ENCODE measurements at regions not wholly inside any gene's neighbourhood (a gene's known extent, or its start where the extent isn't known, plus 50 kb on each side); places are given as distances from the start of the nearest gene placed in this dataset.

DNA sequence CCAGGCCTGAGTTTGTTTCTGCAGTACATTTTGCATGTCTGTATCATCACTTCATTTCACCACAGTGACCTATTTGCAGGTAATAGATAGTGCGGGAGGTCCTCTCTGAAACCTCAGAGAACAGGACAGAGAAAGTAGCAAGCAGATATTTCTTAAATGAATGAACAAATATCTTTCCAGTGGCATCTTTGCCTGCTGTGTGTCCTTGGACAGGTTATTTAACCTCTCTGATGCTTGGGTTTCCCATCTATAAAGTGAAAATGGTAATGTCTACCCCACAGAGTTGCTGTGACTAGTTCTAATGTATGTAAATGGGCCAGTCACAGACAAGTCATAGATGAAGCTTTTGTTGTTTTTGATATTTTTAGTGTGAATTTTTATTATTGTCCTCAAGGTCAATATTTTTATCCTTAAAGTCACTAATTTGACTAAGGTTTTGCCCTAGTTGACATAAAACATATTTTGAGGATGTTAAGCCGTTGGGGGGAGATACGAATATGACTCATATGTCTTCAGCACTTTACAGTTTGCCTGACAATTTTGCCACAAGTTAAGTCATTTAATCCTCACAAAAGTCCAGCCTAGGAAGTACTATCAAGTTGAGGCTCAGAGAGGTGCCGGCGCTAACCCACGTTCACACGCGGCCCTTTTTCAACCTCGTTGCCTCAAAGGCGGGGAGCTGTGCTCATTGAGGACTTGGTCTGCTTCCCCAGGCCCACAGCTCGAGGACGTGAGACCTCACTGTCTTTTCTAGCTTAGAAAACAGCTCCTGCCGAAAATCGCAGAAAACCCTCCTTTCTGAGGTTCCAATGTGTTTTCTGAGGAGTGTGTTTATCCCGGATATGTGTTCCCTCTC is 126.7 kb upstream of the STX18 start:
- DNase-seq (ENCODE audit: extremely low read depth, low read depth), result no peak
- no peak overlapping the region for H3K4me3 ChIP-seq (replicated peaks; ENCODE audit: low read depth, low read length)
- TF ChIP-seq, protein P1, sequence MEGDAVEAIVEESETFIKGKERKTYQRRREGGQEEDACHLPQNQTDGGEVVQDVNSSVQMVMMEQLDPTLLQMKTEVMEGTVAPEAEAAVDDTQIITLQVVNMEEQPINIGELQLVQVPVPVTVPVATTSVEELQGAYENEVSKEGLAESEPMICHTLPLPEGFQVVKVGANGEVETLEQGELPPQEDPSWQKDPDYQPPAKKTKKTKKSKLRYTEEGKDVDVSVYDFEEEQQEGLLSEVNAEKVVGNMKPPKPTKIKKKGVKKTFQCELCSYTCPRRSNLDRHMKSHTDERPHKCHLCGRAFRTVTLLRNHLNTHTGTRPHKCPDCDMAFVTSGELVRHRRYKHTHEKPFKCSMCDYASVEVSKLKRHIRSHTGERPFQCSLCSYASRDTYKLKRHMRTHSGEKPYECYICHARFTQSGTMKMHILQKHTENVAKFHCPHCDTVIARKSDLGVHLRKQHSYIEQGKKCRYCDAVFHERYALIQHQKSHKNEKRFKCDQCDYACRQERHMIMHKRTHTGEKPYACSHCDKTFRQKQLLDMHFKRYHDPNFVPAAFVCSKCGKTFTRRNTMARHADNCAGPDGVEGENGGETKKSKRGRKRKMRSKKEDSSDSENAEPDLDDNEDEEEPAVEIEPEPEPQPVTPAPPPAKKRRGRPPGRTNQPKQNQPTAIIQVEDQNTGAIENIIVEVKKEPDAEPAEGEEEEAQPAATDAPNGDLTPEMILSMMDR (IDR thresholded peaks at IDR 0.05; ENCODE audit: low read depth, low read length, missing control alignments), result no peak

DNA sequence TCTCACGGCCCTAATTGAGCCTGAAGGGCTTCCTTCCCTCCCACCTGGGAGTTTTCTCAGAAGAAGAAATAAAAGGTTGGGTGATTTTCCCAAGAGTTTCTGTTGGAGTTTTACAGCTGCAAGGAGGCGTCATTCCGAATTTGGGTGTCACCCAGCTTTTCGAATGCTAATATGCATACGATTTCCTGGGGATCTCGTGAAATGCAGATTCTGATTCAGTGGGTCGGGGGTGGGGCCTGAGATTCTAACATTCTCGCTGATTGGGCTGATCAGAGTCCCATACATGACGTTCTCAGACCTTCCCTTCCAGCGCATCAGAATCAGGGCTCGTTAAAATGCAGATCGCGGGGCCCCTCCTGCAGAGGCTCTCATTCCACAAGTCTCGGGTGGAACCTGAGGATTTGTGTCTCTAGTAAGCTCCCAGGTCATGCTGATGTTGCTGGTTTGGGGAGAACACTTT is 125.8 kb upstream of the STX18 start:
- DNase-seq (ENCODE audit: extremely low read depth, low read depth), result no peak
- TF ChIP-seq, protein P1 (IDR thresholded peaks at IDR 0.05; ENCODE audit: low read depth, low read length, missing control alignments), result no peak
- no peak overlapping the region for H3K4me3 ChIP-seq (replicated peaks; ENCODE audit: low read depth, low read length)

DNA sequence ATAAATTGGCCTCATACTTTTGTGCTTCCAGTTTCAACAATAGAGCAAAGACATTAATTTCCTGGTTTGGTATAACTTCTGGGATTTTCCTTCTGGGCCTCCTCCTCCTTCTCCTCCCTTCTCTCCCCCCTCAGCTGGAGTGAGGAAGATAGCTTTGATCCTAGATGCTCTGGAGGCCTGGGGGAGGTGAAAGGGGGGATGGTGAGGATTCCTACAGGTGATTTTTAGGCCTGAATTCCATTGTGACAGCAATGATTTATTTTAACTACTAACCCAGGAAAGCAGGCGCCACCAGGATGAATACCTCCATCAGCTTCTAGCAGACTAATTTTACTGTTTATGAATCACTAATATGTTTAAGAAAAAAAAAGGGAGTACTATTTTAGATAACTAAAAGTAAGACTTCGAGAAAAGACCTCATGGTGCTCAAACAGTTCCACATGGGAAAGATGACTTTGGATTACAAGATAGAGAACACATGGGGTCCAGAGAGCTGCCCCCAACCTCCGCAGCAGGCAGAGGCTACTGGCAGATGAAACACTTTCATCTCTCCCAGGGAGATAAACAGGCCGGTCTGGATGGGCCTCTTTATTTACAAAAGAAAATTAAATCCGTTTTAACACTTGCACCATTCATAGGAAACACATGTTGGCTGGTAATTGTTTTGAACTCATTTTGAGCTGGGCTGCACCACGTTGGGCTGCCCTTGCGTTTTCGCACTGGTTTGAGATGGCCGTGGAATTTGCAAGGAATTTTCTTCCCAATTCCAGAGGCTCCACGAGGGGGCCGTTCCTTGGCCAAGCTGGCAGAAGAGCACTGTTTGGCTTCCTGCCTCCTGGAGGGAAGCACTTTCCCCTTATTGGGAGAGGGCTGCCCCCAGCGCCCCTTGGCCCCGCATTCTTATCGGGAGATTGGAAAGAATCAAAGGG is 125.1 kb upstream of the STX18 start:
- TF ChIP-seq, protein P1 (IDR thresholded peaks at IDR 0.05; ENCODE audit: low read depth, low read length, missing control alignments), result no peak
- H3K4me3 ChIP-seq (replicated peaks; ENCODE audit: low read depth, low read length), result no peak overlapping the region
- no peak for DNase-seq (ENCODE audit: extremely low read depth, low read depth)

DNA sequence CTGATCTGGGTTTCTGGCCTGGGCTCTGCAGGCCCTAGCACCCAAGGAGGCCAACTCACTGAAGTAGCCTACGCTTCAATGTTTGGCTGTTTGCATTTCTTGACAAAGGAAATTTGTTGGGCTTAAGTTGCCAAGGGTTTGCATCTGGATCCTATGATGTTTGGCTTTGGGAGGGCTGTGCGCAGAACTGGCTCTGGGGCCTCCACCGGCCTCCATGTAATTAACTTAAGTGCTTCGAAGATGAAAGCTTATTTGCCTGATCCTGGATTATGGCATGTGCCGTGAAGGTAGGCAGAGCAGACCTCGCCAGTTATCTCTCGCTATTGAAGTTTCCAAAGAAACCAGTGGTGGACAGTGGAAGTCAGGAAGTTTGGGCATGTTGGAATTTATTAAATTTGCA is 124.3 kb upstream of the STX18 start:
- TF ChIP-seq, protein P1 (IDR thresholded peaks at IDR 0.05; ENCODE audit: low read depth, low read length, missing control alignments), result no peak
- H3K4me3 ChIP-seq (replicated peaks; ENCODE audit: low read depth, low read length), result no peak overlapping the region
- DNase-seq (ENCODE audit: extremely low read depth, low read depth), result no peak

DNA sequence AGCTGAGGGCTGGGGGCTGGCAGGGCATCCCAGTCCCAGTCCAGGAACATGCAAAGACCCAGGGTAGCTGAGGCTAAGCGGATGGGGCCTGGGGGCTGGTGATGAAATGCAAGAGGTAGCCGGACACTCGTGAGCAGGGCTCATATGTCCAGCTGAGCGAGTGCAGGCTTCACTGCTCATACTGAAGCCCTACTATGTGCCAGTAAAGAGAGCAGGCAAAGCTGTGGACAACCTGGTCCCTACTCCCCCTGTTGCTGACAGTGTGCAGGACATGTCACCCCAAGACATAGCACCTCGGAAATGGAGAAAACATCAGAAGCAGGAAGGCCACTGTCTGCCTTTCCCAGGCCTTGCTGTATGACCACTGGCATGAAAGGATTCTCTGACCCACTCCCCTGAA is 122.4 kb upstream of the STX18 start:
- TF ChIP-seq, protein P1 (IDR thresholded peaks at IDR 0.05; ENCODE audit: low read depth, low read length, missing control alignments), result no peak
- DNase-seq (ENCODE audit: extremely low read depth, low read depth), result no peak
- H3K4me3 ChIP-seq (replicated peaks; ENCODE audit: low read depth, low read length), result no peak overlapping the region

DNA sequence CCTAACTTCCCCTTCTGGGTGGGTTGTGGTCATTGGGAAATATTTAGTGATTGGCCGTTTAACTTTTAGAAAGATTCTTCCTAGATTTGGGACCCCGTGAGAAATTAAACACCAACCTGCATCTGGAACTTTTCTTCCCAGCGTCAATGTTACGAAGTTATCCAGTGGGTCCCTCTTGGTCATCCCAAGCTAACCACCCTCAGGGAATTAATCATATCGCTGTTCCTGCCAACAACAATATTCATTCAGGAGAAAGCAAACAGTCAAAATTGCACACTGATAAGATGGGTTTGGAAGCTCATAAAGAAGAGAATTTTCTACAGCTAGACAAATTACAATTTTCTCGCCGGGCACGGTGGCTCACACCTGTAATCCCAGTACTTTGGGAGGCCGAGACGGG is 121.2 kb upstream of the STX18 start:
- no peak for DNase-seq (ENCODE audit: extremely low read depth, low read depth)
- H3K4me3 ChIP-seq (replicated peaks; ENCODE audit: low read depth, low read length), result no peak overlapping the region
- TF ChIP-seq, protein P1 (IDR thresholded peaks at IDR 0.05; ENCODE audit: low read depth, low read length, missing control alignments), result no peak
